ENCODE measurements at regions not wholly inside any gene's neighbourhood (a gene's known extent, or its start where the extent isn't known, plus 50 kb on each side); places are given as distances from the start of the nearest gene placed in this dataset.
"Not testable (repeated sequence)": the region's sequence is repeated elsewhere in the genome, so short reads cannot be mapped to it uniquely, and the experiment has no call there.

GRCh38 chr13:58202099-58202498 lies 570.6 kb downstream of the PCDH17 start:
- no peak for DNase-seq

- DNase-seq, result no peak
These were observed 576.0 kb downstream of the PCDH17 start for GRCh38 chr13:58207501-58207900.

- DNase-seq, result no peak
These were observed 603.9 kb downstream of the PCDH17 start for GRCh38 chr13:58235454-58235853.

- no peak for DNase-seq
These were observed 607.6 kb downstream of the PCDH17 start for GRCh38 chr13:58238972-58239773.

- DNase-seq, result no peak
These were observed 608.3 kb downstream of the PCDH17 start for GRCh38 chr13:58239774-58240268.

GRCh38 chr13:58247080-58247479 lies 615.5 kb downstream of the PCDH17 start:
- no peak for DNase-seq

- no peak for DNase-seq
These were observed 623.4 kb downstream of the PCDH17 start for GRCh38 chr13:58254943-58255342.

- DNase-seq, result no peak
These were observed 634.7 kb downstream of the PCDH17 start for GRCh38 chr13:58266271-58266670.

- DNase-seq, result no peak
These were observed 667.1 kb downstream of the PCDH17 start for GRCh38 chr13:58298556-58299135.

GRCh38 chr13:58300224-58300623 lies 668.7 kb downstream of the PCDH17 start:
- DNase-seq, result no peak

- DNase-seq, result no peak
These were observed 669.6 kb downstream of the PCDH17 start for GRCh38 chr13:58300974-58301681.

GRCh38 chr13:58302349-58302748 lies 670.8 kb downstream of the PCDH17 start:
- no peak for DNase-seq

- no peak for DNase-seq
These were observed 674.5 kb downstream of the PCDH17 start for GRCh38 chr13:58306062-58306461.

- DNase-seq, result no peak
These were observed 681.7 kb downstream of the PCDH17 start for GRCh38 chr13:58313219-58313618.

- DNase-seq, result no peak
These were observed 687.1 kb downstream of the PCDH17 start for GRCh38 chr13:58318495-58319167.

- no peak for DNase-seq
These were observed 692.6 kb downstream of the PCDH17 start for GRCh38 chr13:58324161-58324560.

- DNase-seq, result no peak
These were observed 698.2 kb downstream of the PCDH17 start for GRCh38 chr13:58329746-58330145.

- no peak for DNase-seq
These were observed 709.4 kb downstream of the PCDH17 start for GRCh38 chr13:58340895-58341294.

- no peak for DNase-seq
These were observed 709.8 kb downstream of the PCDH17 start for GRCh38 chr13:58341318-58341717.

GRCh38 chr13:58343076-58343475 lies 711.5 kb downstream of the PCDH17 start:
- DNase-seq, result no peak

GRCh38 chr13:58352100-58352499 lies 720.6 kb downstream of the PCDH17 start:
- not testable (repeated sequence) for DNase-seq

GRCh38 chr13:58369936-58370335 lies 738.4 kb downstream of the PCDH17 start:
- no peak for DNase-seq

- DNase-seq, result no peak
These were observed 744.8 kb downstream of the PCDH17 start for GRCh38 chr13:58376349-58376748.

Measured in CD4-positive, alpha-beta T cell treated with Interleukin-10 for 1 hour (primary cell).